Lower leg skin (tissue), 3 donors: ENCODE measurements at regions not wholly inside any gene's neighbourhood (a gene's known extent, or its start where the extent isn't known, plus 50 kb on each side); places are given as distances from the start of the nearest gene placed in this dataset.

Experiments used
- POLR2A ChIP-seq, 2 donors: fragments of 450-650 bp; IDR thresholded peaks; one replicate each; pipeline ENCODE4 v1.6.1; 2016 to 2017; ENCODE audit warnings: antibody characterized with exemption in 2 of 2, mild to moderate bottlenecking in 1 of 2, moderate library complexity in 1 of 2
- TF ChIP-seq, protein P1 (sequence below), 3 donors: fragments of 450-650 bp; IDR thresholded peaks; one replicate each; pipeline ENCODE4 v1.5.1; 2016; ENCODE audit warnings: antibody characterized with exemption in 3 of 3, mild to moderate bottlenecking in 3 of 3, moderate library complexity in 2 of 3

DNA sequence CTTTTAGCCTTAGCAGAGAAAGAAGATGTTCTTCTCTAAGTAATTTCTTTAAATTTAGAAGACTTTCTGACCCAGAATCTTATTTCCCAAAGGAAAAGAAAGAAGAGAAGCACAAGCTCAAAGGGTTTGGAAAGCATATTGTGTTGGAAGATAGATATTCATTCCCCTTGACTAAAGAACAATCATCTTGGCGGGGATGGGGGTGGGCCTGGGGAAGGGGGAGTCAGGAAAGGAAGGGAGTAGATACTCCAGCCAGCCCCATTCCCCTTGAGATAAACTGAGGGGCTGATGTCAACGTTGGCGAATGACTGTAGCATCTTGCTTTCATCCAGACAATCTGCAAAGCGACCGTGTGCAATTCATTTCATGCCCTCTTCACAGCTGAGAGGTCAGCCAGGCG lies 66.5 kb upstream of the SIPA1L2 start:
- TF ChIP-seq, protein P1, sequence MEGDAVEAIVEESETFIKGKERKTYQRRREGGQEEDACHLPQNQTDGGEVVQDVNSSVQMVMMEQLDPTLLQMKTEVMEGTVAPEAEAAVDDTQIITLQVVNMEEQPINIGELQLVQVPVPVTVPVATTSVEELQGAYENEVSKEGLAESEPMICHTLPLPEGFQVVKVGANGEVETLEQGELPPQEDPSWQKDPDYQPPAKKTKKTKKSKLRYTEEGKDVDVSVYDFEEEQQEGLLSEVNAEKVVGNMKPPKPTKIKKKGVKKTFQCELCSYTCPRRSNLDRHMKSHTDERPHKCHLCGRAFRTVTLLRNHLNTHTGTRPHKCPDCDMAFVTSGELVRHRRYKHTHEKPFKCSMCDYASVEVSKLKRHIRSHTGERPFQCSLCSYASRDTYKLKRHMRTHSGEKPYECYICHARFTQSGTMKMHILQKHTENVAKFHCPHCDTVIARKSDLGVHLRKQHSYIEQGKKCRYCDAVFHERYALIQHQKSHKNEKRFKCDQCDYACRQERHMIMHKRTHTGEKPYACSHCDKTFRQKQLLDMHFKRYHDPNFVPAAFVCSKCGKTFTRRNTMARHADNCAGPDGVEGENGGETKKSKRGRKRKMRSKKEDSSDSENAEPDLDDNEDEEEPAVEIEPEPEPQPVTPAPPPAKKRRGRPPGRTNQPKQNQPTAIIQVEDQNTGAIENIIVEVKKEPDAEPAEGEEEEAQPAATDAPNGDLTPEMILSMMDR (IDR thresholded peaks at IDR 0.05), result no peak
- no peak for TF ChIP-seq POLR2A (IDR thresholded peaks at IDR 0.05)
